Medulla oblongata (tissue), 1 donor: ENCODE measurements at regions not wholly inside any gene's neighbourhood (a gene's known extent, or its start where the extent isn't known, plus 50 kb on each side); places are given as distances from the start of the nearest gene placed in this dataset.

Experiments
- DNase-seq: peaks from one replicate; pipeline ENCODE4 v3.0.0-alpha.2; 2015; ENCODE audit errors: extremely low spot score

GRCh38 chr3:180829409-180830405 is 82.8 kb upstream of the FXR1 start:
- no peak for DNase-seq

DNA sequence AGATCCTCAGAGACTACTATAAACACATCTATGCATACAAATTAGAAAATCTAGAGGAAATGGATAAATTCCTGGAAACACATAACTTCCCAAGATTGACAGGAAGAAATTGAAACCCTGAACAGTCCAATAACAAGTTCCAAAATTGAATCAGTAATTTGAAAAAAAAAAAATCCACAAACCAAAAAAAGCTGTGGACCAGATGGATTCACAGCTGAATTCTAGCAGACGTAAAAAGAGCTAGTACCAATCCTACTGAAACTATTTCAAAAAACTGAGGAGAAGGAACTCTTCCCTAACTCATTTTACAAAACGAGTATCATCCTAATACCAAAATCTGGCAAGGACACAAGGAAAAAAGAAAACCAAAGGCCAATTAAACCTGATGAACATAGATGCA is 77.0 kb upstream of the FXR1 start:
- no peak for DNase-seq

DNA sequence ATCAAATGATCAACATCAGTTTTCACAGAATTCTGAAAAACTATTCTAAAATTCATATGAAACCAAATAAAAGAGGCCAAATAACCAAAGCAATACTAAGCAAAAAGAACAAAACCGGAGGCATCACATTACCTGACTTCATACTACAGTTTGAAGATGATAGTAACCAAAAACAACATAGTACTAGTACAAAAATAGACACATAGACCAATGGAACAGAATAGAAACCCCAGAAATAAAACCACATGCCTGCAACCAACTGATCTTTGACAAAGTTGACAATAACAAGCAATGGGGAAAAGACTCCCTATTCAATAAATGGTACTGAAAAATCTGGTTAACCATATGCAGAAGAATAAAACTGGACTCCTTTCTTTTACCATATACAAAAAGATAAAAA is 75.7 kb upstream of the FXR1 start:
- DNase-seq, result no peak

- no peak for DNase-seq
Measured at GRCh38 chr3:180854887-180855286, 57.6 kb upstream of the FXR1 start.

DNA sequence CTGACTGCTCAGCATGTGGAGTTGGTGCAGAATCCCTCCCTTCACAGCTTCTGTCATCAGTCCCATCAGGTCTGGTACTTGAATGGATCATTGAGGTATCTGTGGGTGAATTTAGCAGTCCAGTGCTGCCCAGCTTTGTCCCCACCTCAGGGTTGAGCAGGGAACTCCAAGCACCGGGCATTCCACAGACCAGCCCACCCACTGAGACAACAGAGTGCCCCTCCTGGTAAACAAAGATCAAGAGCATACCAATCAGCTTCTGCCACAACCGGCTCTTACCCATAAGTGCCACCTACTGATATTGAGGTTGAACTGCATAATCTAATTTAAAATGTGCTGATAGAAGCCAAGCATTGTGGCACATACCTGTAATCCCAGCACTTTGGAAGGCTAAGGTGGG is 57.1 kb upstream of the FXR1 start:
- no peak for DNase-seq

DNA sequence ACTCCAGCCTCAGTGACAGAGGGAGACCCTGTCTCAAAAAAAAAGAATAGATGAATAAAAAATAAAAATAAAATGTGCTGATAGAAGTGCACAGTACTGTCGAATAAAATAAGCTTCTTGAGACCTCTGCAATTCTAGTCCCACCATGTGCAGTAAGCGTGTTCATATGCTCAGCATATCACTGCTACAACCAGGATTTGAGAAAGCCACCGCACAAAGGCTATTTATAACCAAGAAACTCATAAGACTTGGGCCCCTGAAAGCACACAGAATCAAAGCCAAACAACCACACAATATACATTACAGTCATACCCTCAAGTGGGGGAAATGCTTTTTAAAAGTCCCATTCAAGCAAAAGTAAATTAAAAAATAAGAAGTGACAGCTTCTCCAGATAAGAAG is 56.5 kb upstream of the FXR1 start:
- no peak for DNase-seq

DNA sequence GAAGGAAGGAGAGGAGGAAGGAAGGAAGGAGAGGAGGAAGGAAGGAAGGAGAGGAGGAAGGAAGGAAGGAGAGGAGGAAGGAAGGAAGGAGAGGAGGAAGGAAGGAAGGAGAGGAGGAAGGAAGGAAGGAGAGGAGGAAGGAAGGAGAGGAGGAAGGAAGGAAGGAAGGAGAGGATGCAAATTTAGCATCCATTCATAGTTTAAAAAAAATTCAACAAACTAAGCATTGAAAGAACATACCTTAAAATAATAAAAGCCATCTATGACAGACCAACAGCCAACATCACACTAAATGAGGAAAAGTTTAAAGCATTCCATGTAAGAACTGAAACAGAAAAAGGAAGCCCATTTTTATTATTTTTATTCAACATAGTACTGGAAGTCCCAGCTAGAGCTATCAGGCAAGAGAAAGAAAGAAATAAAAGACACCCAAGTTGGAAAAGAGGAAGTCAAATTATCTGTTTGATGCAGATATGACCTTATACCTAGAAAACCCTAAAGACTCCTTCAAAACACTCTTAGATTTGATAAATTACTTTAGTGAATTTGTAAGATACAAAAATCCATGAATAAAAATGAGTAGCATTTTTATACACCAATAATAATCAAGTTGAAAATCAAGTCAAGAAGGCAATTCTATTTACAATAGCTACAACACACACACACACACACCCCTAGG is 52.2 kb upstream of the FXR1 start:
- DNase-seq, result no peak
